Lower leg skin (tissue), 4 donors: ENCODE measurements at regions not wholly inside any gene's neighbourhood (a gene's known extent, or its start where the extent isn't known, plus 50 kb on each side); places are given as distances from the start of the nearest gene placed in this dataset.

Experiments used
- DNase-seq, 2 donors: peaks; one replicate each; pipeline ENCODE4 v3.0.0-alpha.2; 2019; ENCODE audit warnings: low spot score in 2 of 2
- H3K4me3 ChIP-seq: fragments of 200-600 bp; sonication (generic); 2 replicates; pipeline ENCODE4 v1.5.1; 2017; ENCODE audit warnings: mild to moderate bottlenecking, low read depth; ENCODE audit not compliant: poor library complexity, severe bottlenecking
- CTCF ChIP-seq, 3 donors: fragments of 450-650 bp; IDR thresholded peaks; one replicate each; pipeline ENCODE4 v1.5.1; 2016; ENCODE audit warnings: antibody characterized with exemption in 3 of 3, mild to moderate bottlenecking in 3 of 3, moderate library complexity in 2 of 3
- POLR2A ChIP-seq, 2 donors: fragments of 450-650 bp; IDR thresholded peaks; one replicate each; pipeline ENCODE4 v1.6.1; 2016 to 2017; ENCODE audit warnings: antibody characterized with exemption in 2 of 2, mild to moderate bottlenecking in 1 of 2, moderate library complexity in 1 of 2
- WGBS, 2 donors: methylation state at CpG; one replicate each; pipeline ENCODE4 v1.1.5; 2018; 5-methylcytosine and 5-hydroxymethylcytosine counted together
- intact Hi-C: fragments of 100-400 bp; cut with DNase I; formaldehyde crosslinking; loops from one replicate; pipeline ENCODE4 v1.15.0; 2023; ENCODE audit warnings: low total_unique reads

DNA sequence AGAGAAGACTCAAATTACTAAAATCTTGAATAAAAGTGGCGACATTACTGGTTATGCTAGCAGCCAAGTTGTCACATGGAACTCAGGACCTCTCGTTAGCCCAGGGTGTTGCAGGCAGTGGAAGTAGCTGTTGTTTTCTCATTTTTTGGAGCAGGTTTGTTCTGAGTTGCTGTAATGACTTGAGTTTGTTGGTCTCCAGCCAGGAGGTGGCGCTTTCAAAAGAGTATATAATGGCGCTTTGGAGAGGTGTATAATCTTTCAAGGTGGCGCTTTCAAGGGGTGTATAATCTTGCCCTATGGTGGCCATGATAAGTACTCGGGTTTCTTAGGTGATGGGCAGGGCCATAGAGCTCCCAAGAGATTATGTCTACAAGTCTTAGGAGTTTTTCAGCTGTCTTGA is 632.7 kb downstream of the NTRK3 start:
- no peak for TF ChIP-seq POLR2A (IDR thresholded peaks at IDR 0.05)
- TF ChIP-seq CTCF (IDR thresholded peaks at IDR 0.05) = no peak
- no peak overlapping the region for H3K4me3 ChIP-seq
- DNase-seq = no peak
- intact Hi-C loops = no loop called here
- 44 to 56% methylated on average over 6 of the region's 6 CpGs for WGBS, 2 donors

DNA sequence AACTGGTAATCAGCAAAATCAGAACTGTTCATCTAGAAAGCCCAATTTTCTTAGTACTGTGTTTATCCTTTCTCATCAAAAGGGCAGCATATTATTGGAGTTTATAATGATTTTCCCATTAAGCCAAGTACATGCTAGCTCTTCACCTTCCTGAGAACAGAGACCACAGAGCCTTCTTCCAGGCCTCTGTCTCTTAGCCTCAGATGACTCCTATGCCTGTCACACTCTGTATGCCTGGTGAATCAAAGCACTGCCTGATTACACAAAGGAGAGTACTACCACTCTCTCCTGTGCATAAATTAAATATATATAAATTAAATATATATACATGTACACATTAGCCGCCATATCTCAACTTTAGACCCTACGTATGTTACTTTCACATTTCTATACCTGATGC is 636.1 kb downstream of the NTRK3 start:
- no peak overlapping the region for H3K4me3 ChIP-seq
- no peak for DNase-seq
- TF ChIP-seq POLR2A (IDR thresholded peaks at IDR 0.05) (no peak), CTCF (IDR thresholded peaks at IDR 0.05) (no peak)
- intact Hi-C loops = no loop called here
- 97 to 99% methylated on average over 2 of the region's 2 CpGs for WGBS, 2 donors

- H3K4me3 ChIP-seq = no peak overlapping the region
- no peak for DNase-seq
- no peak for TF ChIP-seq POLR2A (IDR thresholded peaks at IDR 0.05)
- TF ChIP-seq CTCF (IDR thresholded peaks at IDR 0.05) = no peak
- intact Hi-C loops = no loop called here
- WGBS, 2 donors = 69 to 71% methylated on average over 9 of the region's 9 CpGs
These were observed 637.2 kb downstream of the NTRK3 start for GRCh38 chr15:87619161-87619960.

- WGBS, 2 donors = 70 to 80% methylated on average over 4 of the region's 4 CpGs
- no peak for DNase-seq
- TF ChIP-seq POLR2A (IDR thresholded peaks at IDR 0.05) (no peak), CTCF (IDR thresholded peaks at IDR 0.05) (no peak)
- no peak overlapping the region for H3K4me3 ChIP-seq
- intact Hi-C loops = no loop called here
These were observed 638.3 kb downstream of the NTRK3 start for GRCh38 chr15:87618203-87618725.

GRCh38 chr15:87614704-87615103 is 641.8 kb downstream of the NTRK3 start:
- no peak overlapping the region for H3K4me3 ChIP-seq
- TF ChIP-seq POLR2A (IDR thresholded peaks at IDR 0.05) (no peak), CTCF (IDR thresholded peaks at IDR 0.05) (no peak)
- no peak for DNase-seq
- intact Hi-C loops = no loop called here
- 87 to 91% methylated on average over 9 of the region's 9 CpGs for WGBS, 2 donors
